Activated B cell treated with CpG ODN at 0.5 μM for 24 hours (primary cell): ENCODE measurements at regions not wholly inside any gene's neighbourhood (a gene's known extent, or its start where the extent isn't known, plus 50 kb on each side); places are given as distances from the start of the nearest gene placed in this dataset.

Experiments used
- ATAC-seq: fragments of 200-7000 bp; cut with Tn5 transposase; one replicate; pipeline ENCODE4 v1.10.0; 2021; ENCODE audit warnings: low read depth, mild to moderate bottlenecking, moderate library complexity
- CTCF ChIA-PET: fragments of 350-600 bp; sonication (Branson Sonifier 250); formaldehyde crosslinking; loops from one replicate; lab custom pipeline; 2021; ENCODE audit warnings: antibody characterized with exemption; lab: Charles Lee
- POLR2A ChIA-PET: fragments of 350-600 bp; sonication (Branson Sonifier 250); formaldehyde crosslinking; loops from one replicate; lab custom pipeline; 2021; ENCODE audit warnings: antibody characterized with exemption; lab: Charles Lee
- DNase-seq: peaks from one replicate; pipeline ENCODE4 v3.0.0; 2022
- H3K27ac Mint-ChIP-seq: one replicate; pipeline ENCODE4 v1.8.0; 2020; ENCODE audit warnings: mixed read lengths
- H3K27me3 Mint-ChIP-seq: one replicate; pipeline ENCODE4 v1.8.0; 2021; ENCODE audit warnings: mixed read lengths
- H3K36me3 Mint-ChIP-seq: one replicate; pipeline ENCODE4 v1.8.0; 2021; ENCODE audit warnings: low read depth, mixed read lengths
- H3K4me1 Mint-ChIP-seq: one replicate; pipeline ENCODE4 v1.8.0; 2021; ENCODE audit warnings: mixed read lengths
- H3K4me3 Mint-ChIP-seq: one replicate; pipeline ENCODE4 v1.8.0; 2020; ENCODE audit warnings: mild to moderate bottlenecking, mixed read lengths
- H3K9me3 Mint-ChIP-seq: one replicate; pipeline ENCODE4 v1.8.0; 2020; ENCODE audit warnings: mixed read lengths
- intact Hi-C: fragments of 100-400 bp; cut with micrococcal nuclease; formaldehyde crosslinking; loops from one replicate; pipeline ENCODE4 v1.15.1; 2024
- TF ChIP-seq, protein P1 (sequence below): fragments of 200-600 bp; IDR thresholded peaks from one replicate; pipeline ENCODE4 v1.8.0; 2022; ENCODE audit warnings: antibody characterized with exemption, mild to moderate bottlenecking

DNA sequence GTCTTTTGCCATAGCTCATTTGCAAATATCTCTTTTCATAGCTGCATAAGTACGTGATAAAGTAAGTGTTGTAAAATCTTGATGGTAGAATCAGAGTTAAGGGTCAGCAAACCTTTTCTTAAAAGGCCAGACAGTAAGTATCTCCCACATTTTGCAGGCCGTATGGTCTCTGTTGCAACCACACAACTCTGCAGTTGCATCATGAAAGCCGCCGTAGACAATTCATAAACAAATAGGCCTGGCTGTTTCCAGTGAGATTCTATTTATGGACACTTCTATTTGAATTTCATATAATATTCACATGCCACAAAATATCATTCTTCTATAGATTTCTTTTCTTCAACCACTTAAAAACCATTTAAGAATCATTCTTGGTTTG lies 248.5 kb downstream of the TLE3 start:
- TF ChIP-seq, protein P1, sequence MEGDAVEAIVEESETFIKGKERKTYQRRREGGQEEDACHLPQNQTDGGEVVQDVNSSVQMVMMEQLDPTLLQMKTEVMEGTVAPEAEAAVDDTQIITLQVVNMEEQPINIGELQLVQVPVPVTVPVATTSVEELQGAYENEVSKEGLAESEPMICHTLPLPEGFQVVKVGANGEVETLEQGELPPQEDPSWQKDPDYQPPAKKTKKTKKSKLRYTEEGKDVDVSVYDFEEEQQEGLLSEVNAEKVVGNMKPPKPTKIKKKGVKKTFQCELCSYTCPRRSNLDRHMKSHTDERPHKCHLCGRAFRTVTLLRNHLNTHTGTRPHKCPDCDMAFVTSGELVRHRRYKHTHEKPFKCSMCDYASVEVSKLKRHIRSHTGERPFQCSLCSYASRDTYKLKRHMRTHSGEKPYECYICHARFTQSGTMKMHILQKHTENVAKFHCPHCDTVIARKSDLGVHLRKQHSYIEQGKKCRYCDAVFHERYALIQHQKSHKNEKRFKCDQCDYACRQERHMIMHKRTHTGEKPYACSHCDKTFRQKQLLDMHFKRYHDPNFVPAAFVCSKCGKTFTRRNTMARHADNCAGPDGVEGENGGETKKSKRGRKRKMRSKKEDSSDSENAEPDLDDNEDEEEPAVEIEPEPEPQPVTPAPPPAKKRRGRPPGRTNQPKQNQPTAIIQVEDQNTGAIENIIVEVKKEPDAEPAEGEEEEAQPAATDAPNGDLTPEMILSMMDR, result no peak
- no peaks in the 10 kb centered on the region for H3K4me1 Mint-ChIP-seq
- no peak for ATAC-seq
- intact Hi-C loops, result no loop called here
- no peak overlapping the region for H3K4me3 Mint-ChIP-seq
- ChIA-PET POLR2A (no interaction called here), CTCF (no interaction called here)
- H3K27me3 Mint-ChIP-seq, result peaks cover 13% of the 10 kb centered on the region
- peaks cover 4% of the 10 kb centered on the region for H3K9me3 Mint-ChIP-seq
- H3K27ac Mint-ChIP-seq, result no peak overlapping the region
- H3K36me3 Mint-ChIP-seq, result no peaks in the 10 kb centered on the region
- DNase-seq, result no peak

DNA sequence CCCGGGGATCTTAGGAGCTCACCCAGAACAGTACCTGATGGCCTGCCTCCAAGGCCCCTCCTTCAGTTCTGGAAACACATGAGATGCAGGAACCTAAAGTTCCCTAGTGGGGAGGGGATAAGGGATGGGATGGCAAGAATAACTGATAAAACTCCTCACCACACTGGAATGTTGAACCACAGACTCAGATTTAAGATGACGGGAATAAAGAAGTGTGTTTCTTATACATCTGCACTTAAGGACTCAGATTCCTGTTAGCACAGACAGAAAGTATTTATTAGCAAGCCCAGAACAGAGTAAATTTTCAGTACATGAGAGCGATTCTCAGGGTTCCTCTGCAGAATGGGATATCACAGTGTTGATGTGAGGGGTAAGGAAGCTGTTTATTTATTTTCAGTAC lies 245.2 kb downstream of the TLE3 start:
- no peaks in the 10 kb centered on the region for H3K36me3 Mint-ChIP-seq
- CTCF ChIA-PET, result no interaction called here
- H3K4me3 Mint-ChIP-seq, result no peak overlapping the region
- peaks cover 8% of the 10 kb centered on the region for H3K4me1 Mint-ChIP-seq
- POLR2A ChIA-PET, result no interaction called here
- TF ChIP-seq, protein P1, result no peak
- intact Hi-C loops, result loop anchor here (5.0 kb wide), 1 partner anchor 330 kb away; no protein-coding TSS in a partner anchor
- H3K27ac Mint-ChIP-seq, result no peak overlapping the region
- DNase-seq (no peak), ATAC-seq (no peak)
- H3K9me3 Mint-ChIP-seq, result peaks cover 4% of the 10 kb centered on the region
- peaks cover 3% of the 10 kb centered on the region for H3K27me3 Mint-ChIP-seq

DNA sequence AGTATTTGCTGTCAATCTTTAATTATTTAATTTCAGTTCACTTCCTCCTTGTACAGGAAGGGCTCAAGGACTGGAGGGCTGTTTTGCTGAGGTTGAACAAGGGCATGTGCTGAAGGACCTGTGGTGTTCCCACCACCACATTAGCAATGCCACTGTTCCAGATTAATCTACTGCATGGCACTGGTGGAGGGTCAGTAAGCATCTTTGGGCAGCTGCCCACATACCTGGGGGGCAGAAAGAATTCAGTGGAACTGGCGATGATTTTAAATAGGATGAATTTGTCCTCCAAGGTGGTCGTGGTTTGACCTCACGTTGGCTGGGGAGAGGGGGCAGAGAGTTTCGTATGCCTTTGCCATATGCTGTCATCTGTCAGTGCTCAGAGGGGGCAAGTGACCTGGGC lies 244.8 kb downstream of the TLE3 start:
- intact Hi-C loops, result loop anchor here (5.0 kb wide), 1 partner anchor 331 kb away; no protein-coding TSS in a partner anchor
- peaks cover 12% of the 10 kb centered on the region for H3K4me1 Mint-ChIP-seq
- TF ChIP-seq, protein P1, result no peak
- ChIA-PET POLR2A (no interaction called here), CTCF (no interaction called here)
- no peak for ATAC-seq
- H3K36me3 Mint-ChIP-seq, result no peaks in the 10 kb centered on the region
- H3K27me3 Mint-ChIP-seq, result no peaks in the 10 kb centered on the region
- H3K27ac Mint-ChIP-seq, result no peak overlapping the region
- no peak overlapping the region for H3K4me3 Mint-ChIP-seq
- H3K9me3 Mint-ChIP-seq, result peaks cover 4% of the 10 kb centered on the region
- DNase-seq, result no peak

GRCh38 chr15:69853544-69853951 lies 244.2 kb downstream of the TLE3 start:
- ChIA-PET CTCF (no interaction called here), POLR2A (no interaction called here)
- H3K27me3 Mint-ChIP-seq, result no peaks in the 10 kb centered on the region
- TF ChIP-seq, protein P1, result no peak
- H3K4me3 Mint-ChIP-seq, result no peak overlapping the region
- ATAC-seq (no peak), DNase-seq (no peak)
- H3K27ac Mint-ChIP-seq, result no peak overlapping the region
- intact Hi-C loops, result loop anchor here (5.0 kb wide), 1 partner anchor 331 kb away; no protein-coding TSS in a partner anchor
- H3K36me3 Mint-ChIP-seq, result no peaks in the 10 kb centered on the region
- H3K9me3 Mint-ChIP-seq, result peaks cover 4% of the 10 kb centered on the region
- H3K4me1 Mint-ChIP-seq, result peaks cover 15% of the 10 kb centered on the region

DNA sequence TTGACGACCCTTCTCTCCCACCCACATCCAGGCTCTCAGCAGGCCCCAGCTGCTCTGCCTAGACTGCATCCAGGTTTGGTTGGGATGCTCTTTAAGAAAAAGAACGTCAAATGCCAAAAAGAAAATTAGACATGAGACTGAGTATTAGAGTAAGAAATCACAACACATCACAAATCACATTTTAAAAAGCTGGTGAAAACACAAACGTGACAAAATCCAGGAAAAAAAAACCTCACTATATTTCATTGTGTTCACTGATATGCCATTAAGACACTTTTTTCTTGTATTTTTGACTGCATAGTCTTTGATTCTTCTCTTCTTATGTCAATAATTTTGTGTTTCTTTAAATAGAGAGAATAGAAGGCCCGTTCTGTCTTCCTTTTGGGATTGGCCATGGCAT lies 243.7 kb downstream of the TLE3 start:
- TF ChIP-seq, protein P1, result no peak
- Mint-ChIP-seq H3K27me3 (no peaks in the 10 kb centered on the region), H3K27ac (no peak overlapping the region), H3K36me3 (no peaks in the 10 kb centered on the region), H3K4me3 (no peak overlapping the region), H3K9me3 (peaks cover 4% of the 10 kb centered on the region), H3K4me1 (peaks cover 16% of the 10 kb centered on the region)
- ChIA-PET CTCF (no interaction called here), POLR2A (no interaction called here)
- intact Hi-C loops, result loop anchor here (5.0 kb wide), 1 partner anchor 332 kb away; no protein-coding TSS in a partner anchor
- ATAC-seq (no peak), DNase-seq (no peak)
